GM23338 (cell line): ENCODE measurements at regions not wholly inside any gene's neighbourhood (a gene's known extent, or its start where the extent isn't known, plus 50 kb on each side); places are given as distances from the start of the nearest gene placed in this dataset.
A peak's percentile ranks its signal among the peaks of the same experiment; 100 is the strongest.

Source experiments
- ATAC-seq: fragments of 200-7000 bp; cut with Tn5 transposase; 3 replicates; pipeline ENCODE4 v1.9.1; 2020
- DNase-seq: peaks from one replicate; pipeline ENCODE4 v3.0.0-alpha.2; 2015; ENCODE audit warnings: low spot score
- H2AFZ ChIP-seq: fragments of 200-600 bp; sonication (generic); 2 replicates; pipeline ENCODE4 v1.8.0; 2016; ENCODE audit warnings: antibody characterized with exemption, mild to moderate bottlenecking, moderate library complexity
- H3F3A ChIP-seq: fragments of 200-600 bp; sonication (generic); replicated peaks from 2 replicates; pipeline ENCODE4 v1.8.0; 2017; ENCODE audit warnings: antibody characterized with exemption, mixed run types, low read depth
- H3K27ac ChIP-seq: fragments of 200-600 bp; sonication (generic); 2 replicates; pipeline ENCODE4 v1.6.1; 2016; ENCODE audit warnings: low read depth
- H3K27me3 ChIP-seq: fragments of 200-600 bp; sonication (generic); 2 replicates; pipeline ENCODE4 v1.8.0; 2016; ENCODE audit warnings: mild to moderate bottlenecking, mixed run types, moderate library complexity; ENCODE audit not compliant: insufficient read depth
- H3K36me3 ChIP-seq: fragments of 200-600 bp; sonication (generic); 2 replicates; pipeline ENCODE4 v1.8.0; 2016; ENCODE audit warnings: mild to moderate bottlenecking; ENCODE audit not compliant: insufficient read depth
- H3K4me1 ChIP-seq: fragments of 200-600 bp; sonication (generic); 2 replicates; pipeline ENCODE4 v1.8.0; 2016; ENCODE audit warnings: mild to moderate bottlenecking, moderate library complexity; ENCODE audit not compliant: insufficient read depth
- H3K4me2 ChIP-seq: fragments of 200-600 bp; sonication (generic); 2 replicates; pipeline ENCODE4 v1.7.1; 2017; ENCODE audit warnings: mixed run types
- H3K4me3 ChIP-seq: fragments of 200-600 bp; sonication (generic); 2 replicates; pipeline ENCODE4 v1.6.1; 2016; ENCODE audit warnings: mixed run types
- H3K79me2 ChIP-seq: fragments of 200-600 bp; sonication (generic); replicated peaks from 2 replicates; pipeline ENCODE4 v1.8.0; 2017; ENCODE audit warnings: mild to moderate bottlenecking; ENCODE audit not compliant: insufficient read depth
- H3K9me2 ChIP-seq: fragments of 200-600 bp; sonication (generic); 2 replicates; pipeline ENCODE4 v1.8.0; 2017; ENCODE audit not compliant: insufficient read depth
- H4K20me1 ChIP-seq: fragments of 200-600 bp; sonication (generic); replicated peaks from 2 replicates; pipeline ENCODE4 v1.8.0; 2017; ENCODE audit warnings: mild to moderate bottlenecking; ENCODE audit not compliant: insufficient read depth
- H3K27ac Mint-ChIP-seq: 2 replicates; pipeline ENCODE4 v1.8.0; 2020; ENCODE audit warnings: inconsistent platforms, mild to moderate bottlenecking, moderate library complexity, mixed read lengths
- H3K27me3 Mint-ChIP-seq: 3 replicates; pipeline ENCODE4 v1.8.0; 2022; ENCODE audit warnings: low read depth, mild to moderate bottlenecking, moderate library complexity, mixed read lengths, inconsistent platforms; ENCODE audit not compliant: insufficient read depth, poor library complexity
- H3K36me3 Mint-ChIP-seq: 3 replicates; pipeline ENCODE4 v1.8.0; 2021; ENCODE audit warnings: low read depth, mild to moderate bottlenecking, inconsistent platforms, moderate library complexity, mixed read lengths
- H3K4me1 Mint-ChIP-seq: 3 replicates; pipeline ENCODE4 v1.8.0; 2020; ENCODE audit warnings: mild to moderate bottlenecking, inconsistent platforms, mixed read lengths
- H3K4me3 Mint-ChIP-seq: 3 replicates; pipeline ENCODE4 v1.8.0; 2021; ENCODE audit warnings: moderate library complexity, mild to moderate bottlenecking, inconsistent platforms, mixed read lengths
- H3K9me3 Mint-ChIP-seq: 3 replicates; pipeline ENCODE4 v1.8.0; 2020; ENCODE audit warnings: moderate library complexity, mild to moderate bottlenecking, inconsistent platforms, mixed read lengths
- CREB1 ChIP-seq: fragments of 250-450 bp; sonication (Bioruptor Pico); IDR thresholded peaks from 2 replicates; pipeline ENCODE4 v1.5.0; 2020; ENCODE audit warnings: low read depth, mild to moderate bottlenecking, moderate library complexity
- EZH2 ChIP-seq: fragments of 200-600 bp; sonication (generic); IDR thresholded peaks from one replicate; pipeline ENCODE4 v1.8.0; 2017; ENCODE audit warnings: antibody characterized with exemption, mild to moderate bottlenecking, low read depth; ENCODE audit not compliant: unreplicated experiment
- EZH2phosphoT487 ChIP-seq: fragments of 200-600 bp; sonication (generic); IDR thresholded peaks from one replicate; pipeline ENCODE4 v1.8.1; 2018; ENCODE audit warnings: antibody characterized with exemption; ENCODE audit not compliant: unreplicated experiment
- POLR2AphosphoS5 ChIP-seq: IDR thresholded peaks from 2 replicates; pipeline ENCODE4 v1.6.1; 2016; ENCODE audit warnings: antibody characterized with exemption, low read depth
- STAT1 ChIP-seq: IDR thresholded peaks from one replicate; pipeline ENCODE4 v1.6.1; 2016; ENCODE audit warnings: antibody characterized with exemption; ENCODE audit not compliant: unreplicated experiment
- ZNF331 ChIP-seq: fragments of 250-450 bp; sonication (Bioruptor Pico); IDR thresholded peaks from 2 replicates; pipeline ENCODE4 v1.5.0; 2020; ENCODE audit warnings: low read depth, mild to moderate bottlenecking, moderate library complexity
- TF ChIP-seq, protein P1 (sequence below), 2 experiments: fragments of 200-600 bp in 1 of 2; sonication (generic) in 1 of 2; conservative IDR thresholded peaks; 2 replicates each; pipeline versions ENCODE4 v1.5.1 to v1.6.1; 2016 to 2017; ENCODE audit warnings: antibody characterized with exemption in 2 of 2, low read depth in 2 of 2, mild to moderate bottlenecking in 2 of 2, moderate library complexity in 1 of 2
- TF ChIP-seq, protein P2 (sequence below): IDR thresholded peaks from one replicate; pipeline ENCODE4 v1.6.1; 2018; ENCODE audit warnings: antibody characterized with exemption; ENCODE audit not compliant: unreplicated experiment
- TF ChIP-seq, protein P3 (sequence below): fragments of 250-450 bp; sonication (Bioruptor Pico); IDR thresholded peaks from 2 replicates; pipeline ENCODE4 v1.5.0; 2020; ENCODE audit warnings: mild to moderate bottlenecking, moderate library complexity
- TF ChIP-seq, protein P4 (sequence below): IDR thresholded peaks from 2 replicates; pipeline ENCODE4 v1.6.1; 2016; ENCODE audit warnings: antibody characterized with exemption

DNA sequence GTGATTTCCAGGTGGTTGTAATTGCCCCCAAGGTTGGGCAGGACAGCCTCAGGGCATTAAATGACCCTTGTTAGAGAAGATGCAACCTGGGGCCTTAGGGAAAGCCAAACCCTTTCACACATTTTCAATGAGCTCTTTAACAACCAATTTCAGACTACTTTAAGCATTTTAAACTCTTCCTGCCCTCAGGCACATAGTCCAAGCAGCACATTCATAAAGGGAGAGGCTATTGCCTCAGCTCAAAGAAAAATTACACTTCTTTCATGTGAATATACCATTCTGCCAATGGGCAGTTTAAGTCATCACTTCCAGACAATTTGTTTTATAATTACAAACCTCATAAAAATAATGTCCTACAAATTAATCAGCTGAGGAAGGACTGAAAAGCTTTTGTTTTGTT is 544.5 kb downstream of the NPIPA7 start (continued):
- TF ChIP-seq, protein P1, sequence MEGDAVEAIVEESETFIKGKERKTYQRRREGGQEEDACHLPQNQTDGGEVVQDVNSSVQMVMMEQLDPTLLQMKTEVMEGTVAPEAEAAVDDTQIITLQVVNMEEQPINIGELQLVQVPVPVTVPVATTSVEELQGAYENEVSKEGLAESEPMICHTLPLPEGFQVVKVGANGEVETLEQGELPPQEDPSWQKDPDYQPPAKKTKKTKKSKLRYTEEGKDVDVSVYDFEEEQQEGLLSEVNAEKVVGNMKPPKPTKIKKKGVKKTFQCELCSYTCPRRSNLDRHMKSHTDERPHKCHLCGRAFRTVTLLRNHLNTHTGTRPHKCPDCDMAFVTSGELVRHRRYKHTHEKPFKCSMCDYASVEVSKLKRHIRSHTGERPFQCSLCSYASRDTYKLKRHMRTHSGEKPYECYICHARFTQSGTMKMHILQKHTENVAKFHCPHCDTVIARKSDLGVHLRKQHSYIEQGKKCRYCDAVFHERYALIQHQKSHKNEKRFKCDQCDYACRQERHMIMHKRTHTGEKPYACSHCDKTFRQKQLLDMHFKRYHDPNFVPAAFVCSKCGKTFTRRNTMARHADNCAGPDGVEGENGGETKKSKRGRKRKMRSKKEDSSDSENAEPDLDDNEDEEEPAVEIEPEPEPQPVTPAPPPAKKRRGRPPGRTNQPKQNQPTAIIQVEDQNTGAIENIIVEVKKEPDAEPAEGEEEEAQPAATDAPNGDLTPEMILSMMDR (conservative IDR thresholded peaks at IDR 0.05; ENCODE audit: low read depth in 2 of 2), result no peak
- TF ChIP-seq EZH2, result no peak

DNA sequence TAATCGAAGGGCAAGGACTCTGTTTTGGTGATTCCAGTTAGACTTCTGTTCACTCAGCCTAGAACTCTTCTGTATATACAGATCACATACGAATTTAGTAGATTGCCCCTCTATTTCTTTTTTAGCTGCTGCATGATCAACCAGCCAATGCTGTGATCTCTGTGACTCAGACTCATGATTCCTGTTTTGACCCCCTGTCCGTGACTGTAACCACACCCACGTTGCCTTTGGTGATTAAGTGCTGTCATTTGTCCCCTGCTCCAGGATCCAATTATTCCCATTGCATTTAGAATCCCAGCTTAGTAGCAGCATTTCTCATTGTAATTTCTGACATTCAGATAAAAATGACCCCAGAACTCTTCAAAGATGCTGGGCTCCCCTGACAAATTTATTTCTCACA is 545.7 kb downstream of the NPIPA7 start:
- no peaks in the 10 kb centered on the region for H4K20me1 ChIP-seq
- peak overlapping the region; percentile 32; the same call in 1 of the 2 replicates for H2AFZ ChIP-seq
- Mint-ChIP-seq H3K4me1 (peaks cover 7% of the 10 kb centered on the region), H3K4me3 (no peak overlapping the region), H3K27me3 (no peaks in the 10 kb centered on the region), H3K9me3 (no peaks in the 10 kb centered on the region), H3K36me3 (no peaks in the 10 kb centered on the region), H3K27ac (no peak overlapping the region)
- DNase-seq, result no peak
- no peaks in the 10 kb centered on the region for H3F3A ChIP-seq
- no peaks in the 10 kb centered on the region for H3K79me2 ChIP-seq
- peaks cover 5% of the 10 kb centered on the region; the same call in 1 of the 2 replicates for H3K9me2 ChIP-seq
- no peak overlapping the region for H3K27ac ChIP-seq
- no peaks in the 10 kb centered on the region for H3K27me3 ChIP-seq
- no peak overlapping the region for H3K4me2 ChIP-seq
- peaks cover 4% of the 10 kb centered on the region; the same call in 1 of the 2 replicates for H3K4me1 ChIP-seq
- no peak overlapping the region for H3K4me3 ChIP-seq
- H3K36me3 ChIP-seq, result no peaks in the 10 kb centered on the region
- ATAC-seq, result no peak
- TF ChIP-seq POLR2AphosphoS5 (no peak), EZH2phosphoT487 (no peak), CREB1 (no peak), ZNF331 (no peak), STAT1 (no peak), EZH2 (no peak)
- TF ChIP-seq, protein P1 (conservative IDR thresholded peaks at IDR 0.05; ENCODE audit: low read depth in 2 of 2), result no peak
- TF ChIP-seq, protein P2, sequence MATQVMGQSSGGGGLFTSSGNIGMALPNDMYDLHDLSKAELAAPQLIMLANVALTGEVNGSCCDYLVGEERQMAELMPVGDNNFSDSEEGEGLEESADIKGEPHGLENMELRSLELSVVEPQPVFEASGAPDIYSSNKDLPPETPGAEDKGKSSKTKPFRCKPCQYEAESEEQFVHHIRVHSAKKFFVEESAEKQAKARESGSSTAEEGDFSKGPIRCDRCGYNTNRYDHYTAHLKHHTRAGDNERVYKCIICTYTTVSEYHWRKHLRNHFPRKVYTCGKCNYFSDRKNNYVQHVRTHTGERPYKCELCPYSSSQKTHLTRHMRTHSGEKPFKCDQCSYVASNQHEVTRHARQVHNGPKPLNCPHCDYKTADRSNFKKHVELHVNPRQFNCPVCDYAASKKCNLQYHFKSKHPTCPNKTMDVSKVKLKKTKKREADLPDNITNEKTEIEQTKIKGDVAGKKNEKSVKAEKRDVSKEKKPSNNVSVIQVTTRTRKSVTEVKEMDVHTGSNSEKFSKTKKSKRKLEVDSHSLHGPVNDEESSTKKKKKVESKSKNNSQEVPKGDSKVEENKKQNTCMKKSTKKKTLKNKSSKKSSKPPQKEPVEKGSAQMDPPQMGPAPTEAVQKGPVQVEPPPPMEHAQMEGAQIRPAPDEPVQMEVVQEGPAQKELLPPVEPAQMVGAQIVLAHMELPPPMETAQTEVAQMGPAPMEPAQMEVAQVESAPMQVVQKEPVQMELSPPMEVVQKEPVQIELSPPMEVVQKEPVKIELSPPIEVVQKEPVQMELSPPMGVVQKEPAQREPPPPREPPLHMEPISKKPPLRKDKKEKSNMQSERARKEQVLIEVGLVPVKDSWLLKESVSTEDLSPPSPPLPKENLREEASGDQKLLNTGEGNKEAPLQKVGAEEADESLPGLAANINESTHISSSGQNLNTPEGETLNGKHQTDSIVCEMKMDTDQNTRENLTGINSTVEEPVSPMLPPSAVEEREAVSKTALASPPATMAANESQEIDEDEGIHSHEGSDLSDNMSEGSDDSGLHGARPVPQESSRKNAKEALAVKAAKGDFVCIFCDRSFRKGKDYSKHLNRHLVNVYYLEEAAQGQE, result no peak
- TF ChIP-seq, protein P3, sequence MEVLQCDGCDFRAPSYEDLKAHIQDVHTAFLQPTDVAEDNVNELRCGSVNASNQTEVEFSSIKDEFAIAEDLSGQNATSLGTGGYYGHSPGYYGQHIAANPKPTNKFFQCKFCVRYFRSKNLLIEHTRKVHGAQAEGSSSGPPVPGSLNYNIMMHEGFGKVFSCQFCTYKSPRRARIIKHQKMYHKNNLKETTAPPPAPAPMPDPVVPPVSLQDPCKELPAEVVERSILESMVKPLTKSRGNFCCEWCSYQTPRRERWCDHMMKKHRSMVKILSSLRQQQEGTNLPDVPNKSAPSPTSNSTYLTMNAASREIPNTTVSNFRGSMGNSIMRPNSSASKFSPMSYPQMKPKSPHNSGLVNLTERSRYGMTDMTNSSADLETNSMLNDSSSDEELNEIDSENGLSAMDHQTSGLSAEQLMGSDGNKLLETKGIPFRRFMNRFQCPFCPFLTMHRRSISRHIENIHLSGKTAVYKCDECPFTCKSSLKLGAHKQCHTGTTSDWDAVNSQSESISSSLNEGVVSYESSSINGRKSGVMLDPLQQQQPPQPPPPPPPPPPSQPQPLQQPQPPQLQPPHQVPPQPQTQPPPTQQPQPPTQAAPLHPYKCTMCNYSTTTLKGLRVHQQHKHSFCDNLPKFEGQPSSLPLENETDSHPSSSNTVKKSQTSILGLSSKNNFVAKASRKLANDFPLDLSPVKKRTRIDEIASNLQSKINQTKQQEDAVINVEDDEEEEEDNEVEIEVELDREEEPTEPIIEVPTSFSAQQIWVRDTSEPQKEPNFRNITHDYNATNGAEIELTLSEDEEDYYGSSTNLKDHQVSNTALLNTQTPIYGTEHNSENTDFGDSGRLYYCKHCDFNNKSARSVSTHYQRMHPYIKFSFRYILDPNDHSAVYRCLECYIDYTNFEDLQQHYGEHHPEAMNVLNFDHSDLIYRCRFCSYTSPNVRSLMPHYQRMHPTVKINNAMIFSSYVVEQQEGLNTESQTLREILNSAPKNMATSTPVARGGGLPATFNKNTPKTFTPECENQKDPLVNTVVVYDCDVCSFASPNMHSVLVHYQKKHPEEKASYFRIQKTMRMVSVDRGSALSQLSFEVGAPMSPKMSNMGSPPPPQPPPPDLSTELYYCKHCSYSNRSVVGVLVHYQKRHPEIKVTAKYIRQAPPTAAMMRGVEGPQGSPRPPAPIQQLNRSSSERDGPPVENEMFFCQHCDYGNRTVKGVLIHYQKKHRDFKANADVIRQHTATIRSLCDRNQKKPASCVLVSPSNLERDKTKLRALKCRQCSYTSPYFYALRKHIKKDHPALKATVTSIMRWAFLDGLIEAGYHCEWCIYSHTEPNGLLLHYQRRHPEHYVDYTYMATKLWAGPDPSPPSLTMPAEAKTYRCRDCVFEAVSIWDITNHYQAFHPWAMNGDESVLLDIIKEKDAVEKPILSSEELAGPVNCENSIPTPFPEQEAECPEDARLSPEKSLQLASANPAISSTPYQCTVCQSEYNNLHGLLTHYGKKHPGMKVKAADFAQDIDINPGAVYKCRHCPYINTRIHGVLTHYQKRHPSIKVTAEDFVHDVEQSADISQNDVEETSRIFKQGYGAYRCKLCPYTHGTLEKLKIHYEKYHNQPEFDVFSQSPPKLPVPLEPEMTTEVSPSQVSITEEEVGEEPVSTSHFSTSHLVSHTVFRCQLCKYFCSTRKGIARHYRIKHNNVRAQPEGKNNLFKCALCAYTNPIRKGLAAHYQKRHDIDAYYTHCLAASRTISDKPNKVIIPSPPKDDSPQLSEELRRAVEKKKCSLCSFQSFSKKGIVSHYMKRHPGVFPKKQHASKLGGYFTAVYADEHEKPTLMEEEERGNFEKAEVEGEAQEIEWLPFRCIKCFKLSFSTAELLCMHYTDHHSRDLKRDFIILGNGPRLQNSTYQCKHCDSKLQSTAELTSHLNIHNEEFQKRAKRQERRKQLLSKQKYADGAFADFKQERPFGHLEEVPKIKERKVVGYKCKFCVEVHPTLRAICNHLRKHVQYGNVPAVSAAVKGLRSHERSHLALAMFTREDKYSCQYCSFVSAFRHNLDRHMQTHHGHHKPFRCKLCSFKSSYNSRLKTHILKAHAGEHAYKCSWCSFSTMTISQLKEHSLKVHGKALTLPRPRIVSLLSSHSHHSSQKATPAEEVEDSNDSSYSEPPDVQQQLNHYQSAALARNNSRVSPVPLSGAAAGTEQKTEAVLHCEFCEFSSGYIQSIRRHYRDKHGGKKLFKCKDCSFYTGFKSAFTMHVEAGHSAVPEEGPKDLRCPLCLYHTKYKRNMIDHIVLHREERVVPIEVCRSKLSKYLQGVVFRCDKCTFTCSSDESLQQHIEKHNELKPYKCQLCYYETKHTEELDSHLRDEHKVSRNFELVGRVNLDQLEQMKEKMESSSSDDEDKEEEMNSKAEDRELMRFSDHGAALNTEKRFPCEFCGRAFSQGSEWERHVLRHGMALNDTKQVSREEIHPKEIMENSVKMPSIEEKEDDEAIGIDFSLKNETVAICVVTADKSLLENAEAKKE (CRISPR knock-in tag), result no peak
- TF ChIP-seq, protein P4, sequence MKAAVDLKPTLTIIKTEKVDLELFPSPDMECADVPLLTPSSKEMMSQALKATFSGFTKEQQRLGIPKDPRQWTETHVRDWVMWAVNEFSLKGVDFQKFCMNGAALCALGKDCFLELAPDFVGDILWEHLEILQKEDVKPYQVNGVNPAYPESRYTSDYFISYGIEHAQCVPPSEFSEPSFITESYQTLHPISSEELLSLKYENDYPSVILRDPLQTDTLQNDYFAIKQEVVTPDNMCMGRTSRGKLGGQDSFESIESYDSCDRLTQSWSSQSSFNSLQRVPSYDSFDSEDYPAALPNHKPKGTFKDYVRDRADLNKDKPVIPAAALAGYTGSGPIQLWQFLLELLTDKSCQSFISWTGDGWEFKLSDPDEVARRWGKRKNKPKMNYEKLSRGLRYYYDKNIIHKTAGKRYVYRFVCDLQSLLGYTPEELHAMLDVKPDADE, result no peak
